Vagina (tissue), 2 donors: ENCODE measurements at regions not wholly inside any gene's neighbourhood (a gene's known extent, or its start where the extent isn't known, plus 50 kb on each side); places are given as distances from the start of the nearest gene placed in this dataset.

Source experiments
- DNase-seq, 2 donors: peaks; one replicate each; pipeline ENCODE4 v3.0.0-alpha.2; 2017; ENCODE audit errors: extremely low spot score in 2 of 2
- H3K27ac ChIP-seq: fragments of 200-600 bp; sonication (generic); one replicate; pipeline ENCODE4 v1.5.1; 2019
- H3K27me3 ChIP-seq: fragments of 200-600 bp; sonication (generic); one replicate; pipeline ENCODE4 v1.5.1; 2019
- H3K36me3 ChIP-seq, 2 donors: fragments of 200-600 bp; sonication (generic); one replicate each; pipeline ENCODE4 v1.5.1; 2017 to 2019
- H3K4me1 ChIP-seq: fragments of 200-600 bp; sonication (generic); one replicate; pipeline ENCODE4 v1.5.1; 2019
- H3K4me3 ChIP-seq, 2 donors: fragments of 200-600 bp; sonication (generic); 1 replicate in 1 of 2; 2 replicates in 1 of 2; pipeline ENCODE4 v1.5.1; 2016 to 2019
- H3K9me3 ChIP-seq: fragments of 200-600 bp; sonication (generic); one replicate; pipeline ENCODE4 v1.5.1; 2019
- POLR2A ChIP-seq, 2 donors: fragments of 450-650 bp; IDR thresholded peaks; one replicate each; pipeline ENCODE4 v1.6.1; 2017; ENCODE audit warnings: antibody characterized with exemption in 2 of 2, mild to moderate bottlenecking in 2 of 2, moderate library complexity in 2 of 2
- POLR2AphosphoS5 ChIP-seq, 2 donors: sonication (generic); formaldehyde crosslinking; IDR thresholded peaks; one replicate each; pipeline ENCODE4 v1.9.0; 2017; ENCODE audit warnings: antibody characterized with exemption in 2 of 2, mild to moderate bottlenecking in 2 of 2, low read depth in 1 of 2; ENCODE audit not compliant: insufficient read depth in 1 of 2
- intact Hi-C: fragments of 100-400 bp; cut with DNase I; formaldehyde crosslinking; loops from one replicate; pipeline ENCODE4 v1.15.1; 2023
- TF ChIP-seq, protein P1 (sequence below), 3 experiments: fragments of 450-650 bp in 2 of 3; fragments of 200-600 bp in 1 of 3; sonication (generic) in 1 of 3; IDR thresholded peaks; one replicate each; pipeline ENCODE4 v1.5.1; 2017 to 2019; ENCODE audit warnings: antibody characterized with exemption in 3 of 3, mild to moderate bottlenecking in 2 of 3, moderate library complexity in 2 of 3

DNA sequence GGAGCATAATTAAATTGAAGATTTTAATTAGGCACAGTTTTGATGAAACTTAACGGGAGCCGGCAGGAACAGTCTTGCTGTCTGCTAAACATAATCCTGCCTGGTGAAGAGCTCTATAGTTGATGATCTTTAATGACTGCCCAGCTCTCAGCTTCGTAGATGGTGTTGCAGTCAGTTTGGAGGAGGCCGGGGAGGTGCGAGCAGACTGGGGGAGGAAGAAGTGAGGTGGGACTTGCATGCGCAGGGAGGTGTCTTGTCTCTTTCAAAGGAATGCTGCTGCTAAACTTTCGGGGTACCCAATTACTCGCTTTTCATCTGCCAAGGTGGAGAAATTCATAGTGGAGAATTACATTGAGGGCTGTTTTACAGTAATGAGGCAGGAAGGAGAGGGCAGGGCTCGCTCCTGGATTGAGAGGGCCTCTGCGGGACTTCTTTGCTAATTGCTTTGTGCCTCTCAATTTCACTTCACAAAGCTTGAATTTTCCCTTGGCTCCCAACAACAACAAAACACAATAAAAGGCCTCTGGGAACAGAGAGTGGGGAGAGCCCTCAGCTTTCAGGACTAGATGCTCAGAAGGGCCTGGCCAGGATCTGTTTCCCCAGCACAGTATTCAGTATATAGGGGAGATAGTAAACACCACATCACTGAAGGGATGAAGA is 257.9 kb upstream of the ADRA1B start:
- no peaks in the 10 kb centered on the region for H3K36me3 ChIP-seq
- no peaks in the 10 kb centered on the region for H3K4me1 ChIP-seq
- H3K27me3 ChIP-seq, result no peaks in the 10 kb centered on the region
- intact Hi-C loops, result no loop called here
- no peaks in the 10 kb centered on the region for H3K9me3 ChIP-seq
- no peak for DNase-seq
- H3K4me3 ChIP-seq, result no peak overlapping the region
- TF ChIP-seq, protein P1, sequence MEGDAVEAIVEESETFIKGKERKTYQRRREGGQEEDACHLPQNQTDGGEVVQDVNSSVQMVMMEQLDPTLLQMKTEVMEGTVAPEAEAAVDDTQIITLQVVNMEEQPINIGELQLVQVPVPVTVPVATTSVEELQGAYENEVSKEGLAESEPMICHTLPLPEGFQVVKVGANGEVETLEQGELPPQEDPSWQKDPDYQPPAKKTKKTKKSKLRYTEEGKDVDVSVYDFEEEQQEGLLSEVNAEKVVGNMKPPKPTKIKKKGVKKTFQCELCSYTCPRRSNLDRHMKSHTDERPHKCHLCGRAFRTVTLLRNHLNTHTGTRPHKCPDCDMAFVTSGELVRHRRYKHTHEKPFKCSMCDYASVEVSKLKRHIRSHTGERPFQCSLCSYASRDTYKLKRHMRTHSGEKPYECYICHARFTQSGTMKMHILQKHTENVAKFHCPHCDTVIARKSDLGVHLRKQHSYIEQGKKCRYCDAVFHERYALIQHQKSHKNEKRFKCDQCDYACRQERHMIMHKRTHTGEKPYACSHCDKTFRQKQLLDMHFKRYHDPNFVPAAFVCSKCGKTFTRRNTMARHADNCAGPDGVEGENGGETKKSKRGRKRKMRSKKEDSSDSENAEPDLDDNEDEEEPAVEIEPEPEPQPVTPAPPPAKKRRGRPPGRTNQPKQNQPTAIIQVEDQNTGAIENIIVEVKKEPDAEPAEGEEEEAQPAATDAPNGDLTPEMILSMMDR (IDR thresholded peaks at IDR 0.05), result no peak
- TF ChIP-seq POLR2AphosphoS5 (IDR thresholded peaks at IDR 0.05; ENCODE audit: insufficient read depth in 1 of 2, low read depth in 1 of 2) (no peak), POLR2A (IDR thresholded peaks at IDR 0.05) (no peak)
- H3K27ac ChIP-seq, result no peak overlapping the region

DNA sequence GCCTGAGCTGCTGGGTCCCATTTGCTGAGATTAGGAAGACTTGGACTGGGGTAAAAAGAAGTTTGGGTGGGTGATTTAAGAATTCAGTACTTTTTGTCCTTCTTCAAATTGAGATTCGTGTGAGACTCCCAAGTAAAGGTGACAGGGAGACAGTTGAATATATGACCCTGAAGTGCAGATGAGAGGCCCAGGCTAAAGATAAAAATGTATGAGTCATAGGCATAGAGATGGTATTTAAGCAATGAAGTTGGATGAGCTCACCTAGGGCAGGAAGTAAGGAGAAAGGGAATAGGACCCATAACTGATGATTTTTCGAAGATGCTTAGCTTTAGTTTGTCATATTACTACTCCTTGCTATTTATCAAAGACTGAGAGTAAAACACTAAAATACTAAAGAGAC is 255.9 kb upstream of the ADRA1B start:
- no peaks in the 10 kb centered on the region for H3K4me1 ChIP-seq
- no peaks in the 10 kb centered on the region for H3K27me3 ChIP-seq
- no peak overlapping the region for H3K27ac ChIP-seq
- intact Hi-C loops, result no loop called here
- no peak overlapping the region for H3K4me3 ChIP-seq
- DNase-seq, result no peak
- H3K36me3 ChIP-seq, result no peaks in the 10 kb centered on the region
- TF ChIP-seq POLR2AphosphoS5 (IDR thresholded peaks at IDR 0.05; ENCODE audit: insufficient read depth in 1 of 2, low read depth in 1 of 2), result no peak
- TF ChIP-seq POLR2A (IDR thresholded peaks at IDR 0.05), result no peak
- TF ChIP-seq, protein P1 (IDR thresholded peaks at IDR 0.05), result no peak
- no peaks in the 10 kb centered on the region for H3K9me3 ChIP-seq

DNA sequence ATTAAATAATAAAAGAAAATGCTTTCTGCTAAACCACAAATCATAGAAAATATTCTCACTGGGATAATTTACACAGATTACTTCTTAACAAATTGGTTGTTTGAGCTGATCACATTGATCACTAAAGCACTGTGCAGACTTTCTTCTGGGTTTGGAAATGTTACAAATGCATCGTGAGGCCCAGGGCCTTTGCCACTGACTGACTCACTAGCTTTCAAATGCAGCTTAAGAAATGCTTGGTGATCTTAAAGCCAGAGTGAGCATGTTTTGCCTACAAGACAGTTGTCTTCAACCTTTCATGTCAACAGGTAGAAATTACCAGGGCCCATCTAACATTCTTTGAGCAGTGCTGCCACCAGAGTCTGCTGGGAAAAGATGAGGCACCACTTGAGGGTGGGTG is 252.3 kb upstream of the ADRA1B start:
- no peak for DNase-seq
- Histone ChIP-seq H3K27ac (no peak overlapping the region), H3K9me3 (no peaks in the 10 kb centered on the region), H3K4me3 (no peak overlapping the region), H3K27me3 (no peaks in the 10 kb centered on the region), H3K36me3 (no peaks in the 10 kb centered on the region), H3K4me1 (no peaks in the 10 kb centered on the region)
- no peak for TF ChIP-seq POLR2A (IDR thresholded peaks at IDR 0.05)
- TF ChIP-seq POLR2AphosphoS5 (IDR thresholded peaks at IDR 0.05; ENCODE audit: insufficient read depth in 1 of 2, low read depth in 1 of 2), result no peak
- TF ChIP-seq, protein P1 (IDR thresholded peaks at IDR 0.05), result no peak
- intact Hi-C loops, result no loop called here

DNA sequence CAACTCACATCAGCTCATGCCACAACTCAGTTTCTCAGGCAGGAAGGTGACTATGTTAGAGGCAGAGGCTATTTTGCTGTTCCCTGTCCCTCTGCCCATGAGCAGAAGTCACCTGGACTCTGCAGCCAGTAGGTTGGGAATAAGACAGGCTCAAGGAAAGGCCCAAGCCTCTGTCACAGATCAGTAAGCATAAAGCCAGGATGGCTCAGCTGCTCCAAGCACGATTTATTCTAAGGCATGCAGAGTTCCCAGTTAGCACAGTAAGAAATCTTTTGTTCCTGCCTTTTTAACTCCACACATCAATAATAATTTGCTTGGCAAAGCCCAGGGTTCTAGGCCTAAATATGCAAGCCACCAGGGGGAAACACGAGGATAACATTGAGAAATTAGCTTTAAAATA is 249.0 kb upstream of the ADRA1B start:
- no peaks in the 10 kb centered on the region for H3K36me3 ChIP-seq
- H3K4me1 ChIP-seq, result no peaks in the 10 kb centered on the region
- no peaks in the 10 kb centered on the region for H3K9me3 ChIP-seq
- no peak for DNase-seq
- no peaks in the 10 kb centered on the region for H3K27me3 ChIP-seq
- no peak overlapping the region for H3K4me3 ChIP-seq
- no peak overlapping the region for H3K27ac ChIP-seq
- intact Hi-C loops, result no loop called here
- TF ChIP-seq POLR2AphosphoS5 (IDR thresholded peaks at IDR 0.05; ENCODE audit: insufficient read depth in 1 of 2, low read depth in 1 of 2) (no peak), POLR2A (IDR thresholded peaks at IDR 0.05) (no peak)
- TF ChIP-seq, protein P1 (IDR thresholded peaks at IDR 0.05), result no peak

DNA sequence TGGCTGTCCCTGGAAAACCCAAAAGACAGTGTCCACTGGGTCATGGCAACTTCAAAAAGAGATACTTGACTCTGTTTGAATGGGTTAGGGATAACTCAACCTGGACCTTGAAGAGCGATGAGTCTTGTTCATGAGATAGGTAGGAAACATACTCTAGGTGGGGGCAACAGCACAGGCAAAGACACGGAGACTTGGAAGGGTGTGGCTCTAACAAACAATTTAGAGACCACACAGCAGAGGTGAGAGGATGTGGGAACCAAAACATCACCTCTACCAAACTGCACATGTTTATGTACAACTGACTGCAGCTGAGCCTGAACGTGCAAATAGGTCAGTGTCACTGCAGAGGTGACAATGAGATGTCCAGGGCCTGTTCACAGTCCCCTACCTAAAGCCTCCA is 247.7 kb upstream of the ADRA1B start:
- no peaks in the 10 kb centered on the region for H3K4me1 ChIP-seq
- no peaks in the 10 kb centered on the region for H3K9me3 ChIP-seq
- no peak for DNase-seq
- TF ChIP-seq POLR2AphosphoS5 (IDR thresholded peaks at IDR 0.05; ENCODE audit: insufficient read depth in 1 of 2, low read depth in 1 of 2) (no peak), POLR2A (IDR thresholded peaks at IDR 0.05) (no peak)
- TF ChIP-seq, protein P1 (IDR thresholded peaks at IDR 0.05), result no peak
- intact Hi-C loops, result no loop called here
- H3K4me3 ChIP-seq, result no peak overlapping the region
- H3K27me3 ChIP-seq, result no peaks in the 10 kb centered on the region
- no peaks in the 10 kb centered on the region for H3K36me3 ChIP-seq
- no peak overlapping the region for H3K27ac ChIP-seq
